GM19099 (cell line): ENCODE measurements at regions not wholly inside any gene's neighbourhood (a gene's known extent, or its start where the extent isn't known, plus 50 kb on each side); places are given as distances from the start of the nearest gene placed in this dataset.

Experiments
- POLR2A ChIP-seq: IDR thresholded peaks from 3 replicates; pipeline ENCODE4 v1.6.1; 2011; ENCODE audit warnings: low read depth; ENCODE audit not compliant: insufficient read length; ENCODE audit errors: extremely low read depth

- TF ChIP-seq POLR2A = no peak
These were observed 817.9 kb upstream of the SOX9 start for GRCh38 chr17:71302721-71303549.

GRCh38 chr17:71304498-71305158 is 816.2 kb upstream of the SOX9 start:
- no peak for TF ChIP-seq POLR2A

- TF ChIP-seq POLR2A = no peak
These were observed 807.0 kb upstream of the SOX9 start for GRCh38 chr17:71313866-71314265.

- TF ChIP-seq POLR2A = no peak
These were observed 805.3 kb upstream of the SOX9 start for GRCh38 chr17:71315568-71315967.

GRCh38 chr17:71316176-71316897 is 804.5 kb upstream of the SOX9 start:
- TF ChIP-seq POLR2A = no peak

GRCh38 chr17:71320009-71320796 is 800.6 kb upstream of the SOX9 start:
- TF ChIP-seq POLR2A = no peak

- TF ChIP-seq POLR2A = no peak
These were observed 795.7 kb upstream of the SOX9 start for GRCh38 chr17:71325117-71325516.

- no peak for TF ChIP-seq POLR2A
These were observed 794.9 kb upstream of the SOX9 start for GRCh38 chr17:71325886-71326285.

GRCh38 chr17:71327376-71328059 is 793.3 kb upstream of the SOX9 start:
- no peak for TF ChIP-seq POLR2A

GRCh38 chr17:71329310-71330098 is 791.3 kb upstream of the SOX9 start:
- TF ChIP-seq POLR2A = no peak

GRCh38 chr17:71330099-71330375 is 790.8 kb upstream of the SOX9 start:
- no peak for TF ChIP-seq POLR2A

GRCh38 chr17:71331754-71332325 is 789.0 kb upstream of the SOX9 start:
- no peak for TF ChIP-seq POLR2A

GRCh38 chr17:71334048-71334751 is 786.6 kb upstream of the SOX9 start:
- TF ChIP-seq POLR2A = no peak

GRCh38 chr17:71335212-71335611 is 785.6 kb upstream of the SOX9 start:
- no peak for TF ChIP-seq POLR2A

- no peak for TF ChIP-seq POLR2A
These were observed 782.9 kb upstream of the SOX9 start for GRCh38 chr17:71337938-71338337.
